ENCODE measurements at regions not wholly inside any gene's neighbourhood (a gene's known extent, or its start where the extent isn't known, plus 50 kb on each side); places are given as distances from the start of the nearest gene placed in this dataset.

DNA sequence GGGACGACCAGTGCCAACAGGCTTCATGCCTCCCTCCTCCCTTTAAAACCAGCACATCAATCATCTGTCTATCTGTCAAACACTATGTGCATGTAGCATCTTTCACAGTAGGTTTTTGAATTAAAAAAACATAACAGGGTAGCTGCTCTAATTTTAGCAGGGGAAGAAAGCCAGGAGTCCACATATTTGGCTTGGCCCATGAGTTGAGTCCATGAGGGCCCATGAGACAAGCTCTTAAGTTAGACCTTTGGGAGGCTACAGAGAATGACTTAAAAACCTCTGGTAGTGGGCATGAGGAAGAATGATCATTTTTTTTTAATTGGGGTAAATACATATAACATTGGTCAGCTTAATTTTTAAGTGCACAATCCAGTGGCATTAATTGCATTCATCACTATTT lies 194.9 kb downstream of the UTRN start:
- TF ChIP-seq, protein P1, sequence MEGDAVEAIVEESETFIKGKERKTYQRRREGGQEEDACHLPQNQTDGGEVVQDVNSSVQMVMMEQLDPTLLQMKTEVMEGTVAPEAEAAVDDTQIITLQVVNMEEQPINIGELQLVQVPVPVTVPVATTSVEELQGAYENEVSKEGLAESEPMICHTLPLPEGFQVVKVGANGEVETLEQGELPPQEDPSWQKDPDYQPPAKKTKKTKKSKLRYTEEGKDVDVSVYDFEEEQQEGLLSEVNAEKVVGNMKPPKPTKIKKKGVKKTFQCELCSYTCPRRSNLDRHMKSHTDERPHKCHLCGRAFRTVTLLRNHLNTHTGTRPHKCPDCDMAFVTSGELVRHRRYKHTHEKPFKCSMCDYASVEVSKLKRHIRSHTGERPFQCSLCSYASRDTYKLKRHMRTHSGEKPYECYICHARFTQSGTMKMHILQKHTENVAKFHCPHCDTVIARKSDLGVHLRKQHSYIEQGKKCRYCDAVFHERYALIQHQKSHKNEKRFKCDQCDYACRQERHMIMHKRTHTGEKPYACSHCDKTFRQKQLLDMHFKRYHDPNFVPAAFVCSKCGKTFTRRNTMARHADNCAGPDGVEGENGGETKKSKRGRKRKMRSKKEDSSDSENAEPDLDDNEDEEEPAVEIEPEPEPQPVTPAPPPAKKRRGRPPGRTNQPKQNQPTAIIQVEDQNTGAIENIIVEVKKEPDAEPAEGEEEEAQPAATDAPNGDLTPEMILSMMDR (IDR thresholded peaks at IDR 0.05): no peak
- TF ChIP-seq POLR2A (IDR thresholded peaks at IDR 0.05): no peak
